Vagina (tissue), 2 donors: ENCODE measurements at regions not wholly inside any gene's neighbourhood (a gene's known extent, or its start where the extent isn't known, plus 50 kb on each side); places are given as distances from the start of the nearest gene placed in this dataset.

Source experiments
- DNase-seq, 2 donors: peaks; one replicate each; pipeline ENCODE4 v3.0.0-alpha.2; 2017; ENCODE audit errors: extremely low spot score in 2 of 2
- H3K27ac ChIP-seq: fragments of 200-600 bp; sonication (generic); one replicate; pipeline ENCODE4 v1.5.1; 2019
- H3K27me3 ChIP-seq: fragments of 200-600 bp; sonication (generic); one replicate; pipeline ENCODE4 v1.5.1; 2019
- H3K36me3 ChIP-seq, 2 donors: fragments of 200-600 bp; sonication (generic); one replicate each; pipeline ENCODE4 v1.5.1; 2017 to 2019
- H3K4me1 ChIP-seq: fragments of 200-600 bp; sonication (generic); one replicate; pipeline ENCODE4 v1.5.1; 2019
- H3K4me3 ChIP-seq, 2 donors: fragments of 200-600 bp; sonication (generic); 1 replicate in 1 of 2; 2 replicates in 1 of 2; pipeline ENCODE4 v1.5.1; 2016 to 2019
- H3K9me3 ChIP-seq: fragments of 200-600 bp; sonication (generic); one replicate; pipeline ENCODE4 v1.5.1; 2019
- POLR2A ChIP-seq, 2 donors: fragments of 450-650 bp; IDR thresholded peaks; one replicate each; pipeline ENCODE4 v1.6.1; 2017; ENCODE audit warnings: antibody characterized with exemption in 2 of 2, mild to moderate bottlenecking in 2 of 2, moderate library complexity in 2 of 2
- POLR2AphosphoS5 ChIP-seq, 2 donors: sonication (generic); formaldehyde crosslinking; IDR thresholded peaks; one replicate each; pipeline ENCODE4 v1.9.0; 2017; ENCODE audit warnings: antibody characterized with exemption in 2 of 2, mild to moderate bottlenecking in 2 of 2, low read depth in 1 of 2; ENCODE audit not compliant: insufficient read depth in 1 of 2
- intact Hi-C: fragments of 100-400 bp; cut with DNase I; formaldehyde crosslinking; loops from one replicate; pipeline ENCODE4 v1.15.1; 2023
- TF ChIP-seq, protein P1 (sequence below), 3 experiments: fragments of 450-650 bp in 2 of 3; fragments of 200-600 bp in 1 of 3; sonication (generic) in 1 of 3; IDR thresholded peaks; one replicate each; pipeline ENCODE4 v1.5.1; 2017 to 2019; ENCODE audit warnings: antibody characterized with exemption in 3 of 3, mild to moderate bottlenecking in 2 of 3, moderate library complexity in 2 of 3

DNA sequence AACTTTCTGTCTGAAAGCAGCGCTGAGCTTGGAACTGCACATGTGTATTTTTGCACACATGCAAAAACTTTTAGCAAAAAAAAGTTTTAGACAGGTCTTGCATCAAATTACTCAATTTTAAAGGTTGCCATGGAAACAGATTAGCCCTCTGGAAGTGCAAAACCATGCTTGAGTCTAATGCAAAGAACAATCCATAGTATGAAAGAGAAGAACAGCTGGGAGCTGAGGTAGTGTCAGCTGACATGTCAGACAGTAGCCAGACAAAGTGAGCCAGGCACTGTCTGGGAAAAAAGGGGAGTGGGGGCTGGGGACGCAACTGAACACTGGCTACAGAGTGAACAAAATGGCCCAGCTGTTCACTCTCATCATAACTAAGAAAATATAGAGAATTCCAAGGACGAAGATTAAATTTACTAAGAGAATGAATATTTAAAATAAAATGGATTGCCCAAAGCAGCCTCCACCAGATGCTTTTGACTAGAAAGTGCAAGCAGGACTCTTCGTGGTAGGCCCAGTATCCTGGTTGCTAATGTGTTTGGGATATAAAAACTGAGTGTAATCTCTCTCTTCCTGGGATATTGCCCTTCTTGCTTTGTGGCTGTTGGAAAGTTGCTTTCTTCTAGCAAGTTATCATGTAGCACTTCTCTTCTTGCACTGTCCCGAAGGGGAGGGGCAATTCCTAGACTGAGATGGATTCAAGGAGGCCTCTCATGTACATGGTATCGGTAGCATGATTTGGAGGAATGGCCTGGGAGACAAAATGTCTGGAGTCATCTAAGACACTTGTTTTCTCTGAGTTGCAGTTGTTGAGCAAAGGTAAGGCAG is 434.1 kb upstream of the FAT3 start:
- Histone ChIP-seq H3K4me1 (peaks cover 4% of the 10 kb centered on the region), H3K27ac (no peak overlapping the region), H3K4me3 (no peak overlapping the region), H3K36me3 (no peaks in the 10 kb centered on the region), H3K9me3 (no peaks in the 10 kb centered on the region), H3K27me3 (no peaks in the 10 kb centered on the region)
- DNase-seq = no peak
- no peak for TF ChIP-seq POLR2A (IDR thresholded peaks at IDR 0.05)
- TF ChIP-seq, protein P1, sequence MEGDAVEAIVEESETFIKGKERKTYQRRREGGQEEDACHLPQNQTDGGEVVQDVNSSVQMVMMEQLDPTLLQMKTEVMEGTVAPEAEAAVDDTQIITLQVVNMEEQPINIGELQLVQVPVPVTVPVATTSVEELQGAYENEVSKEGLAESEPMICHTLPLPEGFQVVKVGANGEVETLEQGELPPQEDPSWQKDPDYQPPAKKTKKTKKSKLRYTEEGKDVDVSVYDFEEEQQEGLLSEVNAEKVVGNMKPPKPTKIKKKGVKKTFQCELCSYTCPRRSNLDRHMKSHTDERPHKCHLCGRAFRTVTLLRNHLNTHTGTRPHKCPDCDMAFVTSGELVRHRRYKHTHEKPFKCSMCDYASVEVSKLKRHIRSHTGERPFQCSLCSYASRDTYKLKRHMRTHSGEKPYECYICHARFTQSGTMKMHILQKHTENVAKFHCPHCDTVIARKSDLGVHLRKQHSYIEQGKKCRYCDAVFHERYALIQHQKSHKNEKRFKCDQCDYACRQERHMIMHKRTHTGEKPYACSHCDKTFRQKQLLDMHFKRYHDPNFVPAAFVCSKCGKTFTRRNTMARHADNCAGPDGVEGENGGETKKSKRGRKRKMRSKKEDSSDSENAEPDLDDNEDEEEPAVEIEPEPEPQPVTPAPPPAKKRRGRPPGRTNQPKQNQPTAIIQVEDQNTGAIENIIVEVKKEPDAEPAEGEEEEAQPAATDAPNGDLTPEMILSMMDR (IDR thresholded peaks at IDR 0.05) = no peak
- no peak for TF ChIP-seq POLR2AphosphoS5 (IDR thresholded peaks at IDR 0.05; ENCODE audit: insufficient read depth in 1 of 2, low read depth in 1 of 2)
- intact Hi-C loops = no loop called here

DNA sequence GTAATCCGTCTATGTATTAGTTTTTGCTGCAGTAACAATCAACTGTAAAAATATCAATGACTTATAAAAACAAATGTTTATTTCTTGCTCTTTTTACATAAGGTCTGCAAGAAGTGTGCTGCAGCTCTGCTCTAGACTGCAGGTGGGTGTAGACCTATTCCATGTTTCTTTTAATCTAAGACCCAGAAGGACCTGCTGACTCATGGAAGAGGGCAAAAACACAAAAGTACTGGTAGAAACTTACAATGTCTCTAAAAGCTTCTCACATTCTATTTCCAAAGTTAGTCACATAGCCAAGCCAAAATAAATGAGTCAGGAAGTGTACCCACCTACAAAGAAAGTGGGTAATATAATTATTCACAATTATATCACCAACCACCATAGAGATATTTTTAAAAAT is 435.9 kb upstream of the FAT3 start:
- Histone ChIP-seq H3K4me1 (peaks cover 4% of the 10 kb centered on the region), H3K4me3 (no peak overlapping the region), H3K36me3 (no peaks in the 10 kb centered on the region), H3K27me3 (no peaks in the 10 kb centered on the region), H3K9me3 (no peaks in the 10 kb centered on the region), H3K27ac (no peak overlapping the region)
- no peak for DNase-seq
- intact Hi-C loops = no loop called here
- TF ChIP-seq POLR2AphosphoS5 (IDR thresholded peaks at IDR 0.05; ENCODE audit: insufficient read depth in 1 of 2, low read depth in 1 of 2) = no peak
- no peak for TF ChIP-seq POLR2A (IDR thresholded peaks at IDR 0.05)
- TF ChIP-seq, protein P1 (IDR thresholded peaks at IDR 0.05) = no peak

GRCh38 chr11:91786097-91786496 is 438.5 kb upstream of the FAT3 start:
- Histone ChIP-seq H3K9me3 (no peaks in the 10 kb centered on the region), H3K27me3 (no peaks in the 10 kb centered on the region), H3K27ac (no peak overlapping the region), H3K4me3 (no peak overlapping the region), H3K4me1 (peaks cover 4% of the 10 kb centered on the region), H3K36me3 (no peaks in the 10 kb centered on the region)
- TF ChIP-seq POLR2AphosphoS5 (IDR thresholded peaks at IDR 0.05; ENCODE audit: insufficient read depth in 1 of 2, low read depth in 1 of 2) (no peak), POLR2A (IDR thresholded peaks at IDR 0.05) (no peak)
- TF ChIP-seq, protein P1 (IDR thresholded peaks at IDR 0.05) = no peak
- no peak for DNase-seq
- intact Hi-C loops = no loop called here

DNA sequence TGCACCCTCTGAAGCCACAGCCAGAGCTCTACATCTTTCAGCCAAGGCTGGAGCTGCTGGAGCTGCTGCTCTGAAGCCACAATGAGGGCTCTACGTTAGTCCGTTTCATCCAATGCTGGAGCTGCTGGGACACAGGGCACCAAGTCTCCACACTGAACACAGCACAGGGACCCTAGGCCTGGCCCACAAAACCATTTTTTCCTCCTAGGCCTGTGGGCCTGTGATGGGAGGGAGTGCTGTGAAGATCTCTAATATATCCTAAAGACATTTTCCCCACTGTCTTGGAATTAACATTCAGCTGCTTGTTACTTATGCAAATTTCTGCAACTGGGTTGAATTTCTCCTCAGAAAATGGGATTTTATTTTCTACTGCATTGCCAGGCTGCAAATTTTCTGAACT is 441.4 kb upstream of the FAT3 start:
- H3K9me3 ChIP-seq = no peaks in the 10 kb centered on the region
- no peaks in the 10 kb centered on the region for H3K36me3 ChIP-seq
- TF ChIP-seq, protein P1 (IDR thresholded peaks at IDR 0.05) = no peak
- TF ChIP-seq POLR2A (IDR thresholded peaks at IDR 0.05) = no peak
- TF ChIP-seq POLR2AphosphoS5 (IDR thresholded peaks at IDR 0.05; ENCODE audit: insufficient read depth in 1 of 2, low read depth in 1 of 2) = no peak
- no peak overlapping the region for H3K4me3 ChIP-seq
- DNase-seq = no peak
- no peaks in the 10 kb centered on the region for H3K27me3 ChIP-seq
- intact Hi-C loops = no loop called here
- H3K27ac ChIP-seq = no peak overlapping the region
- H3K4me1 ChIP-seq = peaks cover 4% of the 10 kb centered on the region

DNA sequence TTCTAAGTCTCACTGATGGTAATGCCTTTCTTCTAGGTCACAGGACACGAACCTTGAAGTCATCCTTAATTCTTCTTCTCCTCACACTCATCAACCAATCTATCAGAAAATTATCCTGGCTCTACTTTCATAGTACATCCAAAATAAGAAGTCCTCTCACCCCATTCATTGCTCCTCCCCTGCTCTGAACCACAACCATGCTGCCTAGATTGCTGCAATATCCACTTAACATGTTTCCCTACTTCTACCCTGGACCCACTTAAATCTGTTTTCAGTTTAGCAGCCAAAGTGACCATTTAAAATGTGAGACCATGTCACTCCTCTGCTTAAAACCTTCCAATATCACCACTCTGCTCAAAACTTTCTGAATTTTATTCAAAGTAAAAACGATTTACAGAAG is 445.9 kb upstream of the FAT3 start:
- Histone ChIP-seq H3K36me3 (no peaks in the 10 kb centered on the region), H3K27ac (no peak overlapping the region), H3K27me3 (no peaks in the 10 kb centered on the region), H3K4me1 (no peaks in the 10 kb centered on the region), H3K9me3 (no peaks in the 10 kb centered on the region), H3K4me3 (no peak overlapping the region)
- no peak for TF ChIP-seq POLR2AphosphoS5 (IDR thresholded peaks at IDR 0.05; ENCODE audit: insufficient read depth in 1 of 2, low read depth in 1 of 2)
- TF ChIP-seq POLR2A (IDR thresholded peaks at IDR 0.05) = no peak
- TF ChIP-seq, protein P1 (IDR thresholded peaks at IDR 0.05) = no peak
- intact Hi-C loops = no loop called here
- DNase-seq = no peak
